Mesendoderm (in vitro differentiated cells): ENCODE measurements at regions not wholly inside any gene's neighbourhood (a gene's known extent, or its start where the extent isn't known, plus 50 kb on each side); places are given as distances from the start of the nearest gene placed in this dataset.

Experiments
- DNase-seq: peaks from one replicate; pipeline ENCODE4 v3.0.0; 2013
- H2AK5ac ChIP-seq: 2 replicates; pipeline ENCODE4 v1.6.1; 2013; ENCODE audit warnings: low read length, inconsistent platforms
- H2BK120ac ChIP-seq: 2 replicates; pipeline ENCODE4 v1.6.1; 2013; ENCODE audit warnings: low read depth, mild to moderate bottlenecking, low read length, moderate library complexity, mixed read lengths
- H2BK15ac ChIP-seq: replicated peaks from 2 replicates; pipeline ENCODE4 v1.6.1; 2013; ENCODE audit warnings: low read depth, mild to moderate bottlenecking, moderate library complexity
- H2BK5ac ChIP-seq: 2 replicates; pipeline ENCODE4 v1.6.1; 2013; ENCODE audit warnings: low read length, inconsistent platforms
- H3K18ac ChIP-seq: 2 replicates; pipeline ENCODE4 v1.6.1; 2013; ENCODE audit warnings: mild to moderate bottlenecking, low read length, mixed read lengths
- H3K23ac ChIP-seq: one replicate; pipeline ENCODE4 v1.6.1; 2013; ENCODE audit warnings: low read length
- H3K27ac ChIP-seq: 2 replicates; pipeline ENCODE4 v1.5.1; 2013; ENCODE audit warnings: low read depth, mild to moderate bottlenecking, inconsistent platforms, low read length, moderate library complexity
- H3K27me3 ChIP-seq: 2 replicates; pipeline ENCODE4 v1.6.1; 2013; ENCODE audit warnings: low read length, control low read depth, mild to moderate bottlenecking, inconsistent platforms; ENCODE audit not compliant: insufficient read depth, poor library complexity
- H3K36me3 ChIP-seq: 2 replicates; pipeline ENCODE4 v1.6.1; 2013; ENCODE audit warnings: low read length, inconsistent platforms; ENCODE audit not compliant: control insufficient read depth, insufficient read depth
- H3K4ac ChIP-seq: one replicate; pipeline ENCODE4 v1.6.1; 2013; ENCODE audit warnings: low read depth, mild to moderate bottlenecking, low read length, moderate library complexity
- H3K4me1 ChIP-seq: 2 replicates; pipeline ENCODE4 v1.6.1; 2013; ENCODE audit warnings: low read depth, low read length, inconsistent platforms; ENCODE audit not compliant: control insufficient read depth
- H3K4me2 ChIP-seq: 2 replicates; pipeline ENCODE4 v1.6.1; 2013; ENCODE audit warnings: low read length
- H3K4me3 ChIP-seq: 2 replicates; pipeline ENCODE4 v1.5.1; 2013; ENCODE audit warnings: mild to moderate bottlenecking, low read length
- H3K56ac ChIP-seq: one replicate; pipeline ENCODE4 v1.6.1; 2013; ENCODE audit warnings: low read length
- H3K79me1 ChIP-seq: 2 replicates; pipeline ENCODE4 v1.6.1; 2013; ENCODE audit warnings: low read length, inconsistent platforms
- H3K79me2 ChIP-seq: 2 replicates; pipeline ENCODE4 v1.6.1; 2013; ENCODE audit warnings: mild to moderate bottlenecking, low read length; ENCODE audit not compliant: control insufficient read depth, insufficient read depth
- H3K9ac ChIP-seq: 2 replicates; pipeline ENCODE4 v1.6.1; 2013; ENCODE audit warnings: low read length, inconsistent platforms
- H4K5ac ChIP-seq: one replicate; pipeline ENCODE4 v1.6.1; 2013; ENCODE audit warnings: low read length
- H4K8ac ChIP-seq: one replicate; pipeline ENCODE4 v1.6.1; 2013; ENCODE audit warnings: low read depth, mild to moderate bottlenecking, control low read depth, low read length, moderate library complexity
- WGBS: extraction: QIAGEN DNeasy Blood & Tissue Kit; methylation state at CpG from one replicate; pipeline ENCODE4 v1.1.7; 2013; ENCODE audit warnings: low lambda C conversion rate, missing lambda C conversion rate; ENCODE audit not compliant: insufficient coverage; ENCODE audit errors: extremely low coverage; 5-methylcytosine and 5-hydroxymethylcytosine counted together

DNA sequence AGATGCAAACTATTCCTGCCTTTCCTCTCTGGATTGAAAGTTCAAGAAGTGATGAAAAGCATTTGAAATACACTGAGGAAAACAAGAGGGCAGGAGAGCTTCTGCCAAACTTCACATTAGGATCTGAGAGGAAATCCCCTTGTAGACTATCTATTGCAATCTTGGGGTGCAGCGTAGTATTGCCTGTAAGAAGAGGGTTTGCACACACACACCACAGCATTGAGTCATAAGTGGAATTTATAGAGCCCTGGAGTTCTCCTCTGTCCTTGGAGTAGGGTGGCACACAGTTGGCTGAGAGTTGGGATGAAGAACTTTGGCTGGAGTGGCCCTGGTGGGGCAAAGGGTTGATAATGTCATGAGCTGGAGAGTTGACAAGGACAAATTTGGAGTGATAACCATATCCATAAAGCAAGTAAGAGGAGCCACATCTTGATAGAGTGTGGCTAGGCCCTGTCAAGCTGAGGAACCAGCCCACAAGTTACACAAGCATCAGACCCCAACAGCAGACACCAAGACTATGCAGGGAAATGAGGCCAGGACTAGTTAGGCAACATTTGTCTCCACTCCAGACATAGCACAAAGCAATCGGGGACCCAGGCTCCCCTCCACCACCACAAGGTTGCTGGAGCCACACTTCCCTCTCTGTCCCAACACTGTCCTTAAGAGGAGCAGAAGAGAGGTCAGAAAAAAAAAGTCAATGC lies 520.9 kb downstream of the KLF5 start:
- no peaks in the 10 kb centered on the region for H3K36me3 ChIP-seq
- no peak overlapping the region for H3K18ac ChIP-seq
- no peaks in the 10 kb centered on the region for H3K79me2 ChIP-seq
- H4K5ac ChIP-seq = no peak overlapping the region
- H3K27ac ChIP-seq = no peak overlapping the region
- H3K4me2 ChIP-seq = no peak overlapping the region
- no peak overlapping the region for H3K56ac ChIP-seq
- H3K4ac ChIP-seq = no peak overlapping the region
- no peak overlapping the region for H3K9ac ChIP-seq
- H2BK15ac ChIP-seq = no peak overlapping the region
- H2AK5ac ChIP-seq = no peak overlapping the region
- H3K4me1 ChIP-seq = no peaks in the 10 kb centered on the region
- DNase-seq = no peak
- no peaks in the 10 kb centered on the region for H3K79me1 ChIP-seq
- no peak overlapping the region for H3K4me3 ChIP-seq
- no CpG with 5 or more reads among the region's 2 CpGs for WGBS
- H2BK120ac ChIP-seq = no peak overlapping the region
- no peak overlapping the region for H4K8ac ChIP-seq
- no peak overlapping the region for H2BK5ac ChIP-seq
- no peak overlapping the region for H3K23ac ChIP-seq
- no peaks in the 10 kb centered on the region for H3K27me3 ChIP-seq

DNA sequence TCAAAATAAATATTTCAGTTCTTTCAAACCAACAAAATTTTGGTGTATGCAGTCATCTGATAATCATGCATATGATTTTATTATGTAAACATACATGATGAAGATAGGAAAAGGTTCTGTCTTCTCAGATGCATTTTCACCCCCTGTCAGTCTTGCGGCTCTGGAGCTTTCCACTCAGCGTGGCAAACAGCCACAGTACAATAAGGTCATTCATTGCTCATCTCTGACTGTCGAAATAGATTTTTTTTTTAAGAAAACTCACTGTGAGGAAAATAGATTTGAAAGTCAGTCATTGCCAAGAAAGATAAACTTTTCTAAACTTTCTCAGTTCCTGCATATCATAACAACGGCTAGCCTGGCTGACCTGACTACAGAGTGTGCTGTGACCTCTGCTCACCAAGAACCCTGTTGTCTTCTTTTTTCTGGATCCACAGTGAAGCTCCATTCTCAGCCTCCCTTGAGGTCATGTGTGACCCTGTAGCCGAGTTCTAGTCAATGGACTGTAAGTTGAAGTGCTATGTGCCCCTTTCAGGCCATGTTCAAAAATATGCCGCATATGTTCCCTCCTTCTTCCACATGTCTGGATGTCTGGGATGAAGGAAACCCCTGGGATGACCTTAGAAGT lies 519.6 kb downstream of the KLF5 start:
- H3K4me3 ChIP-seq = no peak overlapping the region
- H3K56ac ChIP-seq = no peak overlapping the region
- H4K5ac ChIP-seq = no peak overlapping the region
- no peaks in the 10 kb centered on the region for H3K79me2 ChIP-seq
- H3K27me3 ChIP-seq = no peaks in the 10 kb centered on the region
- no peak overlapping the region for H2AK5ac ChIP-seq
- no peak overlapping the region for H3K9ac ChIP-seq
- H3K79me1 ChIP-seq = no peaks in the 10 kb centered on the region
- no peaks in the 10 kb centered on the region for H3K4me1 ChIP-seq
- no peak overlapping the region for H3K4ac ChIP-seq
- no peaks in the 10 kb centered on the region for H3K36me3 ChIP-seq
- H3K23ac ChIP-seq = no peak overlapping the region
- H2BK5ac ChIP-seq = no peak overlapping the region
- H2BK15ac ChIP-seq = no peak overlapping the region
- no peak overlapping the region for H3K18ac ChIP-seq
- H2BK120ac ChIP-seq = no peak overlapping the region
- H3K4me2 ChIP-seq = no peak overlapping the region
- no peak overlapping the region for H4K8ac ChIP-seq
- WGBS = no CpG with 5 or more reads among the region's 6 CpGs
- no peak overlapping the region for H3K27ac ChIP-seq
- DNase-seq = no peak

DNA sequence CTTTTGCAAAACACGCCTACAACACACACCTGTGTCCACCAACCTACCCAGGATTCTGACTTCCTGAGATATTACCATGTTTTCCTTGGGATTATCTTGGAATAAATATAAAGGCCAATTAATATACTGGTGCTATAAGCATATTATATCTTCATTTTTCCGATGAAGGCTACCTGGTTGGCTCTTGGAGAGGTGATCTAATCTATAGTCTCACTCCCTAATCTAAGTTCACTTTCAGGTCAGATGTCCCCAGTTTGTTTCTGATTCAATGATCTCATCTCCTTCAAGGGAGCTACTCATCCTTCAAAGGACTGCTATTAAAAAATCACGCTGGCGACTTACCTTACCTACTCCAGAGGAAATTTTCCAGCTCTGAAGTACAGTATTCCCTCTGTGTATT lies 517.5 kb downstream of the KLF5 start:
- no peaks in the 10 kb centered on the region for H3K79me1 ChIP-seq
- no peaks in the 10 kb centered on the region for H3K27me3 ChIP-seq
- no peak for DNase-seq
- H3K18ac ChIP-seq = no peak overlapping the region
- no peak overlapping the region for H3K56ac ChIP-seq
- no CpG with 5 or more reads among the region's 4 CpGs for WGBS
- no peak overlapping the region for H2BK5ac ChIP-seq
- no peak overlapping the region for H3K23ac ChIP-seq
- no peak overlapping the region for H3K27ac ChIP-seq
- H3K4me1 ChIP-seq = no peaks in the 10 kb centered on the region
- no peak overlapping the region for H3K4me3 ChIP-seq
- no peak overlapping the region for H2BK15ac ChIP-seq
- no peak overlapping the region for H2BK120ac ChIP-seq
- H3K4ac ChIP-seq = no peak overlapping the region
- H3K4me2 ChIP-seq = no peak overlapping the region
- H3K36me3 ChIP-seq = no peaks in the 10 kb centered on the region
- no peaks in the 10 kb centered on the region for H3K79me2 ChIP-seq
- no peak overlapping the region for H2AK5ac ChIP-seq
- no peak overlapping the region for H4K5ac ChIP-seq
- no peak overlapping the region for H3K9ac ChIP-seq
- H4K8ac ChIP-seq = no peak overlapping the region

DNA sequence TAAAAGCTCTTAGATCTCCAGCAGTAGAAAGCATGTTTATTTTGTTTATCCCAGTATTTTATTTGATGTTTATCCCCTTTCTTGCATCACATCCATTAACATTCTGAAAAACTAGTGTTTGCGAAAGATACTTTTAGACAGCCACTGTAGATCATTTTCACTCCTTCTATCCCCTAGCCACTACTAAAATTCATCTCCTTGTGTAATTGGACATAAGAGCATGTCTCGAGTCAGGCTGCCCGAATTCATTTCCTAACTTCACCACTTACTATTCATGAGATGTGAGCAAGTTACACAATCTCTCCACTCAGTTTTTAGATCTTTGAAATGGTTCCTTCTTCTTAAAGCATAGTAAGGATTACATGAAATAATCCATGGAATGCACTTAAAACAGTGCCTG lies 514.0 kb downstream of the KLF5 start:
- Histone ChIP-seq H4K8ac (no peak overlapping the region), H3K18ac (no peak overlapping the region), H2BK120ac (no peak overlapping the region), H3K79me2 (no peaks in the 10 kb centered on the region), H2BK5ac (no peak overlapping the region), H3K27ac (no peak overlapping the region), H4K5ac (no peak overlapping the region), H2AK5ac (no peak overlapping the region), H3K79me1 (no peaks in the 10 kb centered on the region), H3K9ac (no peak overlapping the region), H3K4me1 (no peaks in the 10 kb centered on the region), H3K4me3 (no peak overlapping the region), H3K4me2 (no peak overlapping the region), H3K27me3 (no peaks in the 10 kb centered on the region), H3K36me3 (no peaks in the 10 kb centered on the region), H3K56ac (no peak overlapping the region), H3K4ac (no peak overlapping the region), H2BK15ac (no peak overlapping the region), H3K23ac (no peak overlapping the region)
- no peak for DNase-seq
- no CpG with 5 or more reads among the region's 3 CpGs for WGBS

DNA sequence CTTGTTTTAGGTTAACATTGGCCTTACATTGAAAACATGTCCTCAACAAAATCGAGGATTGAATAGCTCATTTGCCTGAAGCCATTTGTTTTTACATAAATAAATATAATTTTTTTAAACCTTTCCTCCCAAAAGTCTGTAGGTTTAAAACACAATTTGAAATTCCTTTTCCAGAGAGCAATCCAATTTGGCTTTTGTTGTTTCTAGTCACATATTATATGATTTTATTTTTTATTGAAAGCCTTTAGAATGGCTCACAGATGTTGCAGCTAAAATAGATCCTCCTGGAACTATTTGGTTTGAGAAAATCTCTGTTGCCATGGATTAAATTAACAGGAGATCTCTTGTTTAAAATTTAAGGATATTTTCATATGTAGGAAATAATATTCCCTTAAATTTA lies 512.6 kb downstream of the KLF5 start:
- Histone ChIP-seq H4K5ac (no peak overlapping the region), H2BK15ac (no peak overlapping the region), H3K36me3 (no peaks in the 10 kb centered on the region), H3K4me3 (no peak overlapping the region), H3K56ac (no peak overlapping the region), H3K23ac (no peak overlapping the region), H3K18ac (no peak overlapping the region), H3K79me1 (no peaks in the 10 kb centered on the region), H3K27me3 (no peaks in the 10 kb centered on the region), H2AK5ac (no peak overlapping the region), H3K79me2 (no peaks in the 10 kb centered on the region), H3K9ac (no peak overlapping the region), H3K4me2 (no peak overlapping the region), H3K4ac (no peak overlapping the region), H3K27ac (no peak overlapping the region), H3K4me1 (no peaks in the 10 kb centered on the region), H2BK5ac (no peak overlapping the region), H2BK120ac (no peak overlapping the region), H4K8ac (no peak overlapping the region)
- no peak for DNase-seq
- no CpG with 5 or more reads among the region's 1 CpG for WGBS

DNA sequence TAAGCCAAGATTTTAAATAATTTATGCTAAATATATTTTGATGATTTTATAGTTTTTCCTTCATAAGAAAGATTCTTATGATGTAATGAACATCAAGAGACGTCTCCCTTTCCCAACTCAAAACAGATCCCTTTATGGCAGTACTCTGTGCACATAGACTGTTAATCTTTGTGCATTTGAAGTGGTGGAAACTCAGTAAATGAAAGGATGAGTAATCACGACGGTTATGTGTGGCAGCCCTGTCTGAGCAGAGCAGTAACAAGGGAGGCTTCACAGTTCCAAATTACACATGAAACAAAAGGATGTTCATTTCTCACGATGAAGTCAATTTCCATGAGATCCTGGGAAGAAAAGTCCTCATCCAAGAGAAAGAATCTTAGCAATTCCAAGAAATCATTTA lies 498.1 kb downstream of the KLF5 start:
- H3K18ac ChIP-seq = no peak overlapping the region
- H3K36me3 ChIP-seq = no peaks in the 10 kb centered on the region
- no peaks in the 10 kb centered on the region for H3K4me1 ChIP-seq
- no peak overlapping the region for H3K9ac ChIP-seq
- H3K79me2 ChIP-seq = no peaks in the 10 kb centered on the region
- no peaks in the 10 kb centered on the region for H3K27me3 ChIP-seq
- H3K56ac ChIP-seq = no peak overlapping the region
- no peak overlapping the region for H4K8ac ChIP-seq
- no peak overlapping the region for H4K5ac ChIP-seq
- H3K4me2 ChIP-seq = no peak overlapping the region
- H3K79me1 ChIP-seq = no peaks in the 10 kb centered on the region
- no peak overlapping the region for H3K27ac ChIP-seq
- H3K23ac ChIP-seq = no peak overlapping the region
- H2AK5ac ChIP-seq = no peak overlapping the region
- WGBS = no CpG with 5 or more reads among the region's 4 CpGs
- H3K4me3 ChIP-seq = no peak overlapping the region
- no peak overlapping the region for H3K4ac ChIP-seq
- DNase-seq = no peak
- no peak overlapping the region for H2BK5ac ChIP-seq
- H2BK15ac ChIP-seq = no peak overlapping the region
- H2BK120ac ChIP-seq = no peak overlapping the region
